ENCODE measurements at regions not wholly inside any gene's neighbourhood (a gene's known extent, or its start where the extent isn't known, plus 50 kb on each side); places are given as distances from the start of the nearest gene placed in this dataset.

DNA sequence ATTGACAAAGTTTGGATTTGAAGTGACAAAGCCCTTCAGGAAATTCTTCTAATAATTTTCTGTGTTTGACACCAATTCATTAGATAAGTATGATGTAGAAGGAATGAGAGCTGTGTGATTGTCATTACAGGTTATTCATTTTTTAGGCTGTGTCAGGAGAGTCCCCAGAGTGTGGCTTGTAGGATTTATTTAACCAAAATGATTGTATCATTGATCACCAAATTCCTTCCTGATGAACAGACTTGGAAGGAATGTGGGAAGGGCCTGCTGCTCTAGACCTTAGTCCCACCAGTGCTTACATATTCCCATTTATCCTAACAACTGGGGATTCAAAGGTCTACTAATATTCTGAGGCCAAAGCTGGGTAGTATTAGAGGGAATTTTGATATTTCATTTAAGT is 383.3 kb upstream of the KAZN start:
- TF ChIP-seq, protein P1, sequence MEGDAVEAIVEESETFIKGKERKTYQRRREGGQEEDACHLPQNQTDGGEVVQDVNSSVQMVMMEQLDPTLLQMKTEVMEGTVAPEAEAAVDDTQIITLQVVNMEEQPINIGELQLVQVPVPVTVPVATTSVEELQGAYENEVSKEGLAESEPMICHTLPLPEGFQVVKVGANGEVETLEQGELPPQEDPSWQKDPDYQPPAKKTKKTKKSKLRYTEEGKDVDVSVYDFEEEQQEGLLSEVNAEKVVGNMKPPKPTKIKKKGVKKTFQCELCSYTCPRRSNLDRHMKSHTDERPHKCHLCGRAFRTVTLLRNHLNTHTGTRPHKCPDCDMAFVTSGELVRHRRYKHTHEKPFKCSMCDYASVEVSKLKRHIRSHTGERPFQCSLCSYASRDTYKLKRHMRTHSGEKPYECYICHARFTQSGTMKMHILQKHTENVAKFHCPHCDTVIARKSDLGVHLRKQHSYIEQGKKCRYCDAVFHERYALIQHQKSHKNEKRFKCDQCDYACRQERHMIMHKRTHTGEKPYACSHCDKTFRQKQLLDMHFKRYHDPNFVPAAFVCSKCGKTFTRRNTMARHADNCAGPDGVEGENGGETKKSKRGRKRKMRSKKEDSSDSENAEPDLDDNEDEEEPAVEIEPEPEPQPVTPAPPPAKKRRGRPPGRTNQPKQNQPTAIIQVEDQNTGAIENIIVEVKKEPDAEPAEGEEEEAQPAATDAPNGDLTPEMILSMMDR (IDR thresholded peaks at IDR 0.05), result no peak
- no peak for TF ChIP-seq POLR2A (IDR thresholded peaks at IDR 0.05)

Measured in lower leg skin (tissue), 3 donors.